GM21515 (cell line): ENCODE measurements at regions not wholly inside any gene's neighbourhood (a gene's known extent, or its start where the extent isn't known, plus 50 kb on each side); places are given as distances from the start of the nearest gene placed in this dataset.
"Not testable (repeated sequence)": the region's sequence is repeated elsewhere in the genome, so short reads cannot be mapped to it uniquely, and the experiment has no call there.

Experiments used
- ATAC-seq: cut with Tn5 transposase; IDR thresholded peaks from one replicate; pipeline ENCODE4 v1.9.1; 2021; ENCODE audit not compliant: unreplicated experiment

DNA sequence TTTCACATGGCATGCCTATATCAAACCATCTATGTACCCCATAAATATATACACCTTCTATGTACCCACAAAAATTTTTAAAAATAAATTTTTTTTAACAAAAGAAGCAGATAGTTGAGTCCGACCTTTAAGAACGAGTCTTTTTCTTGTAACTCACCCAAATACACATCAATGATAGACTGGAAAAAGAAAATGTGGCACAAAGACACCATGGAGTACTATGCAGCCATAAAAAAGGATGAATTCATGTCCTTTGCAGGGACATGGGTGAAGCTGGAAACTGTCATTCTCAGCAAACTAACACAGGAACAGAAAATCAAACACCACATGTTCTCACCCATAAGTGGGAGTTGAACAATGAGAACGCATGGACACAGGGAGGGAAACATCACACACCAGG is 532.7 kb downstream of the RBFOX1 start:
- ATAC-seq, result not testable (repeated sequence)

GRCh38 chr16:7861891-7862582 is 529.4 kb downstream of the RBFOX1 start:
- no peak for ATAC-seq

DNA sequence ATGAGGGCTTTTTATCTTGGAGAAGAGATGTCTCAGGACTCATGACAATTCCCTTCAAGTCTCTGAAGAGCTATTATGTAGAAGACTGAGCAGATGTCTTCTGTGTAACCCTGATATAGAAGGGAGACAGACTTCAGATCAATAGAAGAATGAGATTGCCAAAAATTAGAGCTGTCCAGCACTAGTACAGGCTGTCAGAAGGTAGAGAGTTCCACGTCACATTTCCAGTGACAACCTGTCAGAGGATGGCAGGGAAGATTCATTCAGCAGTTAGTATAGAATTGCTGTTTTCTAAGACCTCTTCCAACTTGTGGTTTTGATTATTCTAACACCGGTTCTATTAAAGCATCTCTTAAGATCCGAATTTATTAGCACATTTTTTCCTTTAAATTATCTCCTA is 520.6 kb downstream of the RBFOX1 start:
- no peak for ATAC-seq

- no peak for ATAC-seq
Observed at GRCh38 chr16:7849841-7850240, 517.2 kb downstream of the RBFOX1 start.

DNA sequence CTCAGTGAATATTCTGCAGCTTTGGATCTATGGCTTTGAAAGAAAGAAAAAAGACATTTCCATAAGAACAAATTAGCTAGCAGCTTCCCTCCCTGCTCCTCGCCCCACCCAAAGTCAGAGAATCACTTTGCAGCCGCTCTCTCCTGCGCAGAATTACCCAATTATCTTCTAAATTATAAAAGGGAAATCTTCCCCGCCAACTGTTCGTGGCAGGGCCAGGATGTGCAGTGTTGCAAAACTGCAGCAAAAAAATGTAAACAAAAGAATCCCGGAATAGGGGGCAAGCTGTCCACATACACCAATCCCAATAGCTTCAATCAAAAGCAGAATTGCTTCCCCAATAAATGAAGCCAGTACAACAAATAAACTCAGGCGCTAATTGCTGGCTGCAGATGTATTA is 510.6 kb downstream of the RBFOX1 start:
- ATAC-seq, result no peak

GRCh38 chr16:7839568-7839967 is 506.9 kb downstream of the RBFOX1 start:
- no peak for ATAC-seq

GRCh38 chr16:7834771-7835431 is 502.3 kb downstream of the RBFOX1 start:
- ATAC-seq, result no peak

DNA sequence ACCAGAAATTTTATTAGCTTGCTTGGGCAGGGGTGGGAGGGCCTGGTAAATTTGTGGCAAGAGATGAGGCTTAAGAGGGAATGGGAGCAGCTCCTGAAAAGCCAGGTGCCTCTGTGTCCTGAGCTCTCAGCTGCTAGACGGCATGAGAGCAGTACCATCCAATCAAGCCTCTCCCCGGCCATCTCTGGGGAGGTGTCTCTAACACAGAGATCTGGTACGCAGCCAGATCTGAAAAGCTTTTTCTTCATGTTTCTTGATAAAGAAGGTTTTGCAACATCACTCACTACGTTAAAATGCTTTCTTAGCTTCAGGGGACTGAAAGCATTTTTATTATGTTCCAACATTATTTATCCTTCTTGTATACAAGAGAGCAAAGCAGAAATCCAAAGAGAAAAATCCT is 488.2 kb downstream of the RBFOX1 start:
- ATAC-seq, result no peak

GRCh38 chr16:7805686-7806396 is 473.2 kb downstream of the RBFOX1 start:
- ATAC-seq, result no peak

DNA sequence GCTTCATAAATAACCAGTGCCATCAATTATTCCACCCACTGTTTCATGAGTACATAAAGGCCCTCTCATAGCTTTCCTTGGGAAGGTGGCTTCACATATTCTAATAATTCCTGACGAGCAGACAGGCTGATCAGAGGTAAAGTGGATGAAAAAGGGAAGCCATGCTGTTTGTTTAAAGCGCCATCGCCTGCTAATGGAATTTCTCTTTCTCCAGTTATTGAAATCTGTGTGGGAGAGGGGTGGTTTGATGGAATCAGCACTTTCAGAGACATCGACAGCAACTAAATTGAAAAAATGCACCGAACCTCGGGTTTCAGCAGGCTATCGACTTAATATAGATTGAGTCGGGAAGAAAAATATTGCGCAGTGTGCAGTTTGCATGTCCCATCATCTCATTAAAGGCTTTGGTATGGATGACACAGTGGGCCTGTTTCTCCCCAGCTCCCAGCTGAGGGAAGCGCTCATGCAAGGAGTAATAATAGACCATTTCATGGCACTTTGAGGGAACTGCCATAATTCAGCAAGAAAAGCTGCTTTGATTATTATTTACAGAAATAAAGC is 472.1 kb downstream of the RBFOX1 start:
- ATAC-seq, result no peak

GRCh38 chr16:7792346-7792745 is 459.7 kb downstream of the RBFOX1 start:
- ATAC-seq, result no peak

GRCh38 chr16:7791028-7791590 is 458.5 kb downstream of the RBFOX1 start:
- ATAC-seq, result no peak

GRCh38 chr16:7775072-7775488 is 442.4 kb downstream of the RBFOX1 start:
- no peak for ATAC-seq

- ATAC-seq, result no peak
Observed at GRCh38 chr16:7772722-7773121, 440.1 kb downstream of the RBFOX1 start.

DNA sequence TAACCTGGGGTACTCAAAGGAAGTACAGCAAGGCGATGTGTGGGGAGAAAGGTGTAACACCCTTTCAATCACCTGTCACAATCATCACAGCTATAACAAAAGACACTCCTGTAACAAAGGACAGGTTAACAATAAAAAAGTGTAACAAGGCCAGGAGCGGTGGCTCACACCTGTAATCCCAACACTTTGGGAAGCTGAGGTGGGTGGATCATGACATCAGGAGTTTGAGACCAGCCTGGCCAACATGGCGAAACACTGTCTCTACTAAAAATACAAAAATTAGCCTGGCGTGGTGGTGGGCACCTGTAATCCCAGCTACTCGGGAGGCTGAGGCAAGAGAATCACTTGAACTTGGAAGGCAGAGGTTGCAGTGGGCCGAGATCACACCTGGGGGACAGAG is 436.4 kb downstream of the RBFOX1 start:
- not testable (repeated sequence) for ATAC-seq

- ATAC-seq, result no peak
Observed at GRCh38 chr16:7765079-7765550, 432.5 kb downstream of the RBFOX1 start.

DNA sequence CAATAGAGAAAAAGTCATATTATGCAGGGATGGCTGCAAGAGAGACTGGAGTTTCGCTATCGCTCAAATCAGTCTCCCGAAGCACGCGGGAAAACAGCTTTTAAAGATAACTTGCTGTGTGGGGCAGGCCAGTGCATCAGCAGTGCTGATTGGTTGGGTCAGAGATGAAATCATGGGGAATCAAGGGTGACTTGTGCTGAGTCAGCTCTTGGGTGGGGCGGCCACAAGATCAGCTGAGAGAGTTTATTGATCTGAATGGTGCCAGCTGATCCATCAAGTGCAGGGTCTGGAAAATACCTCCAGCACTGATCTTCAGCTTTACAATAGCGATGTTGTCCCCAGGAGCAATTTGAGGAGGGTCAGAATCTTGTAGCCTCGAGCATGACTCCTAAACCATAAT is 430.5 kb downstream of the RBFOX1 start:
- ATAC-seq, result no peak
